WTC11 (cell line): ENCODE measurements at regions not wholly inside any gene's neighbourhood (a gene's known extent, or its start where the extent isn't known, plus 50 kb on each side); places are given as distances from the start of the nearest gene placed in this dataset.

Experiments
- ATAC-seq: fragments of 200-7000 bp; cut with Tn5 transposase; 2 replicates; pipeline ENCODE4 v1.10.0; 2021; ENCODE audit warnings: mild to moderate bottlenecking, moderate library complexity
- CTCF ChIA-PET: fragments of 300-600 bp; sonication (Branson Sonifier 250); formaldehyde crosslinking; loops from one replicate; lab custom pipeline; 2021; ENCODE audit warnings: antibody characterized with exemption; lab: Charles Lee
- POLR2A ChIA-PET: fragments of 350-600 bp; sonication (Branson Sonifier 250); formaldehyde crosslinking; loops from one replicate; lab custom pipeline; 2021; ENCODE audit warnings: antibody characterized with exemption; lab: Charles Lee
- DNase-seq: peaks from one replicate; pipeline ENCODE4 v3.0.0; 2021; ENCODE audit warnings: low spot score
- H3K27ac Mint-ChIP-seq: 2 replicates; pipeline ENCODE4 v1.8.0; 2021; ENCODE audit warnings: mixed read lengths
- H3K27me3 Mint-ChIP-seq: 2 replicates; pipeline ENCODE4 v1.8.0; 2021; ENCODE audit warnings: low read depth, mild to moderate bottlenecking, moderate library complexity, mixed read lengths
- H3K36me3 Mint-ChIP-seq: 2 replicates; pipeline ENCODE4 v1.8.0; 2021; ENCODE audit warnings: mixed read lengths
- H3K4me1 Mint-ChIP-seq: 2 replicates; pipeline ENCODE4 v1.8.0; 2022; ENCODE audit warnings: mixed read lengths
- H3K4me3 Mint-ChIP-seq: 2 replicates; pipeline ENCODE4 v1.8.0; 2021; ENCODE audit warnings: mild to moderate bottlenecking, moderate library complexity, mixed read lengths
- H3K9me3 Mint-ChIP-seq: 2 replicates; pipeline ENCODE4 v1.8.0; 2021; ENCODE audit warnings: mixed read lengths
- ATF1 ChIP-seq: sonication (generic); formaldehyde crosslinking; IDR thresholded peaks from 2 replicates; pipeline ENCODE4 v1.8.1; 2023; ENCODE audit warnings: mild to moderate bottlenecking, moderate library complexity, missing genetic modification reagents
- CREB1 ChIP-seq: sonication (generic); formaldehyde crosslinking; IDR thresholded peaks from 2 replicates; pipeline ENCODE4 v1.8.0; 2023; ENCODE audit warnings: mild to moderate bottlenecking, missing genetic modification reagents
- E2F4 ChIP-seq: sonication (generic); formaldehyde crosslinking; IDR thresholded peaks from 2 replicates; pipeline ENCODE4 v1.8.1; 2022; ENCODE audit warnings: low read depth, mild to moderate bottlenecking, moderate library complexity, missing genetic modification reagents, borderline replicate concordance
- ELF4 ChIP-seq: sonication (generic); formaldehyde crosslinking; IDR thresholded peaks from 2 replicates; pipeline ENCODE4 v1.8.1; 2022; ENCODE audit warnings: low read depth, mild to moderate bottlenecking, moderate library complexity, missing genetic modification reagents
- ESRRA ChIP-seq: sonication (generic); formaldehyde crosslinking; IDR thresholded peaks from 2 replicates; pipeline ENCODE4 v1.8.1; 2022; ENCODE audit warnings: mild to moderate bottlenecking, missing genetic modification reagents, borderline replicate concordance
- ETV6 ChIP-seq: sonication (generic); formaldehyde crosslinking; IDR thresholded peaks from 2 replicates; pipeline ENCODE4 v1.8.1; 2022; ENCODE audit warnings: mild to moderate bottlenecking, missing genetic modification reagents
- FOXP1 ChIP-seq: sonication (generic); formaldehyde crosslinking; IDR thresholded peaks from 2 replicates; pipeline ENCODE4 v1.8.0; 2022; ENCODE audit warnings: missing genetic modification reagents, mild to moderate bottlenecking, moderate library complexity, borderline replicate concordance
- GTF2I ChIP-seq: fragments of 250-450 bp; sonication (Bioruptor Pico); conservative IDR thresholded peaks from 2 replicates; pipeline ENCODE4 v1.4.0; 2021; ENCODE audit warnings: mild to moderate bottlenecking
- NFATC4 ChIP-seq: fragments of 250-450 bp; sonication (Bioruptor Pico); IDR thresholded peaks from 2 replicates; pipeline ENCODE4 v1.9.0; 2021; ENCODE audit warnings: mild to moderate bottlenecking
- RELA ChIP-seq: sonication (generic); formaldehyde crosslinking; IDR thresholded peaks from 2 replicates; pipeline ENCODE4 v1.8.1; 2022; ENCODE audit warnings: missing genetic modification reagents, mild to moderate bottlenecking, borderline replicate concordance
- RORB ChIP-seq: fragments of 250-450 bp; sonication (Bioruptor Pico); IDR thresholded peaks from 2 replicates; pipeline ENCODE4 v1.9.0; 2021; ENCODE audit warnings: mild to moderate bottlenecking
- SOX15 ChIP-seq: fragments of 250-450 bp; sonication (Bioruptor Pico); IDR thresholded peaks from 2 replicates; pipeline ENCODE4 v1.9.0; 2021; ENCODE audit warnings: mild to moderate bottlenecking
- SP1 ChIP-seq: sonication (generic); formaldehyde crosslinking; conservative IDR thresholded peaks from 2 replicates; pipeline ENCODE4 v1.8.1; 2022; ENCODE audit warnings: missing genetic modification reagents
- TEAD4 ChIP-seq: sonication (generic); formaldehyde crosslinking; IDR thresholded peaks from 2 replicates; pipeline ENCODE4 v1.8.0; 2022; ENCODE audit warnings: mild to moderate bottlenecking, missing genetic modification reagents
- ZNF416 ChIP-seq: fragments of 250-450 bp; sonication (Bioruptor Pico); IDR thresholded peaks from 2 replicates; pipeline ENCODE4 v1.9.0; 2021; ENCODE audit warnings: mild to moderate bottlenecking, inconsistent platforms
- ZNF532 ChIP-seq: fragments of 250-450 bp; sonication (Bioruptor Pico); IDR thresholded peaks from 2 replicates; pipeline ENCODE4 v1.9.0; 2021; ENCODE audit warnings: mild to moderate bottlenecking, borderline replicate concordance
- TF ChIP-seq, protein P1 (sequence below): fragments of 250-450 bp; sonication (Bioruptor Pico); IDR thresholded peaks from 2 replicates; pipeline ENCODE4 v1.8.0; 2021; ENCODE audit warnings: mild to moderate bottlenecking
- TF ChIP-seq, protein P2 (sequence below): fragments of 200-600 bp; IDR thresholded peaks from 2 replicates; pipeline ENCODE4 v1.8.0; 2022; ENCODE audit warnings: antibody characterized with exemption
- TF ChIP-seq, protein P3 (sequence below): sonication (generic); formaldehyde crosslinking; IDR thresholded peaks from 2 replicates; pipeline ENCODE4 v1.8.1; 2022; ENCODE audit warnings: low read depth, missing genetic modification reagents, borderline replicate concordance

DNA sequence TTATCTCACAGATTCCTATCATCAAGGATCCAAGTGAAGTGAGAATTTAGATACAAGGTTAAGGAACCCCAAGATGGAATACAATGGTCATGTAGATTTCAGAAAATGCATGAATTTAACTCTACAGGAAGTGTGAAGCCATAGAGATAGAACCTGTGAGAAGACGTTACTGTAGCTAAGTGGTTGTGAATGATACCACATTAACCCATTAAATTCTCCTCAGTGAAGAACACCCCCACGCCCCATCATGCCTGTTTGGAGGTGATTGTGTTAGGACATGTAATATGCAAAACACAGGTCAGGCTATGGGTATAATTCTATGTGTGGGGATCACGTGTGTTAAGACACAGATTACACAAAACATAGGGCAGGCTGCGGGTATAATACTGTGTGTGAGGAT is 1166.7 kb downstream of the EFNB2 start:
- Mint-ChIP-seq H3K4me1 (peaks cover 9% of the 10 kb centered on the region), H3K4me3 (no peak overlapping the region), H3K9me3 (peaks cover 11% of the 10 kb centered on the region), H3K36me3 (peaks cover 5% of the 10 kb centered on the region; the same call in 1 of the 2 replicates), H3K27me3 (no peaks in the 10 kb centered on the region), H3K27ac (no peak overlapping the region)
- ChIA-PET CTCF (no interaction called here), POLR2A (no interaction called here)
- ATAC-seq (no peak), DNase-seq (no peak)
- TF ChIP-seq, protein P1, sequence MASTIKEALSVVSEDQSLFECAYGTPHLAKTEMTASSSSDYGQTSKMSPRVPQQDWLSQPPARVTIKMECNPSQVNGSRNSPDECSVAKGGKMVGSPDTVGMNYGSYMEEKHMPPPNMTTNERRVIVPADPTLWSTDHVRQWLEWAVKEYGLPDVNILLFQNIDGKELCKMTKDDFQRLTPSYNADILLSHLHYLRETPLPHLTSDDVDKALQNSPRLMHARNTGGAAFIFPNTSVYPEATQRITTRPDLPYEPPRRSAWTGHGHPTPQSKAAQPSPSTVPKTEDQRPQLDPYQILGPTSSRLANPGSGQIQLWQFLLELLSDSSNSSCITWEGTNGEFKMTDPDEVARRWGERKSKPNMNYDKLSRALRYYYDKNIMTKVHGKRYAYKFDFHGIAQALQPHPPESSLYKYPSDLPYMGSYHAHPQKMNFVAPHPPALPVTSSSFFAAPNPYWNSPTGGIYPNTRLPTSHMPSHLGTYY = no peak
- TF ChIP-seq NFATC4 (no peak), ELF4 (CRISPR knock-in tag) (no peak), GTF2I (no peak), RORB (CRISPR knock-in tag) (no peak), ATF1 (CRISPR knock-in tag) (no peak), CREB1 (CRISPR knock-in tag) (no peak), ZNF416 (CRISPR knock-in tag) (no peak), E2F4 (CRISPR knock-in tag) (no peak), SOX15 (CRISPR knock-in tag) (no peak), ZNF532 (CRISPR knock-in tag) (no peak), RELA (CRISPR knock-in tag) (no peak)
- TF ChIP-seq, protein P2, sequence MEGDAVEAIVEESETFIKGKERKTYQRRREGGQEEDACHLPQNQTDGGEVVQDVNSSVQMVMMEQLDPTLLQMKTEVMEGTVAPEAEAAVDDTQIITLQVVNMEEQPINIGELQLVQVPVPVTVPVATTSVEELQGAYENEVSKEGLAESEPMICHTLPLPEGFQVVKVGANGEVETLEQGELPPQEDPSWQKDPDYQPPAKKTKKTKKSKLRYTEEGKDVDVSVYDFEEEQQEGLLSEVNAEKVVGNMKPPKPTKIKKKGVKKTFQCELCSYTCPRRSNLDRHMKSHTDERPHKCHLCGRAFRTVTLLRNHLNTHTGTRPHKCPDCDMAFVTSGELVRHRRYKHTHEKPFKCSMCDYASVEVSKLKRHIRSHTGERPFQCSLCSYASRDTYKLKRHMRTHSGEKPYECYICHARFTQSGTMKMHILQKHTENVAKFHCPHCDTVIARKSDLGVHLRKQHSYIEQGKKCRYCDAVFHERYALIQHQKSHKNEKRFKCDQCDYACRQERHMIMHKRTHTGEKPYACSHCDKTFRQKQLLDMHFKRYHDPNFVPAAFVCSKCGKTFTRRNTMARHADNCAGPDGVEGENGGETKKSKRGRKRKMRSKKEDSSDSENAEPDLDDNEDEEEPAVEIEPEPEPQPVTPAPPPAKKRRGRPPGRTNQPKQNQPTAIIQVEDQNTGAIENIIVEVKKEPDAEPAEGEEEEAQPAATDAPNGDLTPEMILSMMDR = no peak
- TF ChIP-seq, protein P3, sequence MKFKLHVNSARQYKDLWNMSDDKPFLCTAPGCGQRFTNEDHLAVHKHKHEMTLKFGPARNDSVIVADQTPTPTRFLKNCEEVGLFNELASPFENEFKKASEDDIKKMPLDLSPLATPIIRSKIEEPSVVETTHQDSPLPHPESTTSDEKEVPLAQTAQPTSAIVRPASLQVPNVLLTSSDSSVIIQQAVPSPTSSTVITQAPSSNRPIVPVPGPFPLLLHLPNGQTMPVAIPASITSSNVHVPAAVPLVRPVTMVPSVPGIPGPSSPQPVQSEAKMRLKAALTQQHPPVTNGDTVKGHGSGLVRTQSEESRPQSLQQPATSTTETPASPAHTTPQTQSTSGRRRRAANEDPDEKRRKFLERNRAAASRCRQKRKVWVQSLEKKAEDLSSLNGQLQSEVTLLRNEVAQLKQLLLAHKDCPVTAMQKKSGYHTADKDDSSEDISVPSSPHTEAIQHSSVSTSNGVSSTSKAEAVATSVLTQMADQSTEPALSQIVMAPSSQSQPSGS (CRISPR knock-in tag) = no peak

GRCh38 chr13:105365831-105366230 is 1169.6 kb downstream of the EFNB2 start:
- no peaks in the 10 kb centered on the region for H3K36me3 Mint-ChIP-seq
- H3K9me3 Mint-ChIP-seq = no peaks in the 10 kb centered on the region; the same call in 1 of the 2 replicates
- DNase-seq = no peak
- no peak for ATAC-seq
- no peaks in the 10 kb centered on the region for H3K27me3 Mint-ChIP-seq
- no peak for TF ChIP-seq SP1 (CRISPR knock-in tag)
- TF ChIP-seq ESRRA (CRISPR knock-in tag) = no peak
- TF ChIP-seq FOXP1 (CRISPR knock-in tag) = no peak
- TF ChIP-seq ETV6 (CRISPR knock-in tag) = no peak
- no peak for TF ChIP-seq TEAD4 (CRISPR knock-in tag)
- ChIA-PET CTCF (no interaction called here), POLR2A (no interaction called here)
- H3K4me3 Mint-ChIP-seq = no peak overlapping the region
- peaks cover 20% of the 10 kb centered on the region for H3K4me1 Mint-ChIP-seq
- H3K27ac Mint-ChIP-seq = no peak overlapping the region
